ENCODE measurements at regions not wholly inside any gene's neighbourhood (a gene's known extent, or its start where the extent isn't known, plus 50 kb on each side); places are given as distances from the start of the nearest gene placed in this dataset.
"Not testable (repeated sequence)": the region's sequence is repeated elsewhere in the genome, so short reads cannot be mapped to it uniquely, and the experiment has no call there.

- POLR2A ChIA-PET = no interaction called here
- CTCF ChIA-PET = no interaction called here
Measured at GRCh38 chr3:177793451-177793850, 596.2 kb upstream of the TBL1XR1 start.

- ChIA-PET CTCF (no interaction called here), POLR2A (no interaction called here)
Measured at GRCh38 chr3:177795216-177795615, 597.9 kb upstream of the TBL1XR1 start.

DNA sequence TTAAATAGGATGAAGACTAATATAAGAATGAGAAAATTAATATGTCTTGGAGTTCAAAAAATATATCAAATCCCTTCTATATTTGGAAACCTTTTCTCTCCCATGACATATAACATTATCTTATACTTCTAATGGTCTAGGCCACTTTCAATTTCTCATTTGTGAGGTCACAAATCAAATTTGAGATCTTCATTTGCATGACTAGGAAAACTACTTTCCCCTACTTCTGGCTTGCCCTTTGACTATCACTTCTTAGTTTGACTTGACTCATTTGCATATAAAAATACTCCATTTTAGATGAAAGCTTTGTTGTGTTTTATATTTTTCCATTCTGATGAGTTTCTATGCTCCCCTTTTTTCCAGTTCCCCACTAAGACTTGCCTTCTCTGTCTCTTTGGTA is 598.6 kb upstream of the TBL1XR1 start:
- POLR2A ChIA-PET = no interaction called here
- CTCF ChIA-PET = no interaction called here

DNA sequence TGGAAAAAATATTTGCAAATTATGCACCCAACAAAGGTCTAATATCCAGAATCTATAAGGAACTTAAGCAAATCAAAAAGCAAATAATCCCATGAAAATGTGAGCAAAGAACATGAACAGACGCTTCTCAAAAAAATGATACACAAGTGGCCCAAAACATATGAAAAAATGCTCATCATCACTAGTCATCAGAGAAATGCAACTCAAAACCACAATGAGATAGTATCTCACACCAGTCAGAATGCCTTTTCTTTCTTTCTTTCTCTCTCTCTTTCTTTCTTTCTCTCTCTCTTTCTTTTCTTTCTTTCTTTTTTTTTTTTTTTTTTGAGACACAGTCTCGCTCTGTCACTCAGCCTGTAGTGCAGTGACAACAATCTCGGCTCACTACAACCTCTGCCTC is 602.9 kb upstream of the TBL1XR1 start:
- POLR2A ChIA-PET, CTCF ChIA-PET: not testable (repeated sequence)

GRCh38 chr3:177800561-177800960 is 603.3 kb upstream of the TBL1XR1 start:
- CTCF ChIA-PET = no interaction called here
- POLR2A ChIA-PET = no interaction called here

- ChIA-PET CTCF (no interaction called here), POLR2A (no interaction called here)
Measured at GRCh38 chr3:177802151-177802900, 605.0 kb upstream of the TBL1XR1 start.

GRCh38 chr3:177803500-177803899 is 606.2 kb upstream of the TBL1XR1 start:
- ChIA-PET CTCF (no interaction called here), POLR2A (no interaction called here)

DNA sequence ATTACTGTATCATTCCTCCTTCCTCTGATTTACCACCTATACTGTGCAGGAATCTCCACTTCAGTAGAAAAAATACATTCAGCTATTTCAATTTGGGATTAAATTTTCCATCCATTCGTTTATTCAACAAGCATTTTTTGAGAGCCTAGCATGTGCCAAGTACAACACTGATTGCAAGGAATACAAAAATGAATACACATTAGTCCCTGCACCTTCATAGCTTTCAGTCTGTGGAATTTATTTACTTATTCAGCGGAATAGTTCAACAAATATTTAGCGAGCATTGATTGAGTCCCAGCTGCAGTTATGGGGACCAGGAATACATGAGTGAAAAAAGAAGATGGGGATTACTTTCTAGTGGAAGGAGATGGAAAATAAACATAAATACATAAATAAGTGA is 606.8 kb upstream of the TBL1XR1 start:
- CTCF ChIA-PET = no interaction called here
- POLR2A ChIA-PET = no interaction called here

- CTCF ChIA-PET = no interaction called here
- POLR2A ChIA-PET = no interaction called here
Measured at GRCh38 chr3:177804646-177805045, 607.4 kb upstream of the TBL1XR1 start.

GRCh38 chr3:177807150-177807875 is 610.0 kb upstream of the TBL1XR1 start:
- ChIA-PET POLR2A (no interaction called here), CTCF (no interaction called here)

DNA sequence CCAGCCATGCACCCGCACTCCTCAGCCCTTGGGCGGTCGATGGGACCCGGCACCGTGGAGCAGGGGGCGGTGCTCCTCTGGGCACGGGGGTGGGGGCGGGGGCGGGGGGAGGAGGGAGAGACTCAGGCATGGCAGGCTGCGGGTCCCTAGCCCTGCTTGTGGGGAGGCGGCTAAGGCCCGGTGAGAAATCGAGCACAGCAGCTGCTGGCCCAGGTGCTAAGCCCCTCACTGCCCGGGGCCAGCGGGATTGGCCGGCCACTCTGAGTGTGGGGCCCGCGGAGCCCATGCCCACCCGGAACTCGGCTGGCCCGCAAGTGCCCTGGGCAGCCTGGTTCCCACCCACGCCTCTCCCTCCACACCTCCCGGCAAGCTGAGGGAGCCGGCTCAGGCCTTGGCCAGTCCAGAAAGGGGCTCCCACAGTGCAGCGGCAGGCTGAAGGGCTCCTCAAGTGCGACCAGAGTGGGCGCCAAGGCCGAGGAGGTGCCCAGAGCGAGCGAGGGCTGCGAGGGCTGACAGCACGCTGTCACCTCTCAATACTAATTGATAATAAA is 611.7 kb upstream of the TBL1XR1 start:
- CTCF ChIA-PET = not testable (repeated sequence)

GRCh38 chr3:177810162-177810623 is 612.9 kb upstream of the TBL1XR1 start:
- ChIA-PET CTCF (no interaction called here), POLR2A (no interaction called here)

More for the DNA sequence above, 611.7 kb upstream of the TBL1XR1 start:
- POLR2A ChIA-PET = not testable (repeated sequence)

GRCh38 chr3:177811112-177811511 is 613.8 kb upstream of the TBL1XR1 start:
- ChIA-PET CTCF (no interaction called here), POLR2A (no interaction called here)

DNA sequence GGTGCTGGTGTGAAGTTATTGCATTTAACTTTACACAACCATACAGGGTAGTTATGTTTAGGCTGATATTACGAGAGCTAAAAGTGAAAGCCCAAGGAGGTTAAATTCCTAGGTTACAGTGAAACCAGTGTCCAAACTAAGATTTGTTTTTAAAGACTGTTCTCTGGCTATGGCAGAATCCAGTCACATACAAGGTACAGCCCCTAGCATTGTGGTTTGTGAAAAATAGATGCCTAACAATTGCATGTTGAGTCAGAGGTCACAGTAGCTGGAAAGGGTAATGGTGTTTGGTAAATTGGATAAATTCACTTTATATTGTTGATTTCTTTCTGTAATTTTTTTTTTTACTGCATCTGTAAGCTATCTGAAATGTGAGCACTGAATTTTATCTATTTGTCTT is 614.6 kb upstream of the TBL1XR1 start:
- ChIA-PET CTCF (no interaction called here), POLR2A (no interaction called here)

DNA sequence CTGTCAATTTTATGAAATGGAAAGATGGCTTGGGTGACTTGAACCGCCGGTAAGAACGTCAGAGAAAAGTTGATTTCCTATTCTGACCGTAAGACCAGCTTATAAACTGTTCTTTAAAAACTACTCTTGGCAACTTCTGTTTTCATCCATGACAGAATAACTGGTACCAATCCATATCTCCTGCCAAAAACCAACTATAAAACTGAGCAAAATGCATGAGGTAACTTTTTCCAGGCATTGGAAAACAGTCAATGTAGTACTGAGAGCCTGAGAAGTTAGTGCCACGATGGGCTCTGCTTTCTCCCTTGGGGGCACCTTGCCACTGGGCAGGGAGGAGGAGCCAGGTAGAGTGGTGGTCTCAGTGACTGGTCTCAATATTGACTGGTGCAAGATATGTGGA is 615.2 kb upstream of the TBL1XR1 start:
- CTCF ChIA-PET = no interaction called here
- POLR2A ChIA-PET = no interaction called here

GRCh38 chr3:177813322-177813721 is 616.0 kb upstream of the TBL1XR1 start:
- CTCF ChIA-PET = no interaction called here
- POLR2A ChIA-PET = no interaction called here

GRCh38 chr3:177816667-177817208 is 619.5 kb upstream of the TBL1XR1 start:
- POLR2A ChIA-PET = no interaction called here
- CTCF ChIA-PET = no interaction called here

DNA sequence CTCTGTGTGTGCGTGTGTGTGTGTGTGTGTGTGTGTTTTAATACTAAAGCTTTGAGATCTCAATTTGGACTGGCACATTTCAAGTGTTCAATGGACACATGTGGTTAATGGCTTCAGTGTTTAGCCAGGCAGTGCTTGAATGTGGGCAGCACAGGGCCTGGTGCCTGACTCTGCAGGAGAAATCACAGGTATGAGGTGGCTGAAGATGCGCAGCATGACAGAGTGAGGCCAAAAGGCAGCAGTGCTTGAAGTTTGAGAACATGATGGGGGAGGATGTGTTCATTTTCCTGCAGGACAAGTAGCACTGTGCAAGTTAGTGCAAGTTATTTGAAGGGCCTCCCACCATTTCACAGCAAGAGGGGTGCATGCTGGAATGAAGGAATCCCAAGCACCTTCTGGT is 620.5 kb upstream of the TBL1XR1 start:
- ChIA-PET CTCF (no interaction called here), POLR2A (no interaction called here)

GRCh38 chr3:177818712-177819240 is 621.5 kb upstream of the TBL1XR1 start:
- CTCF ChIA-PET = interaction anchor here (0.7 kb wide), 1 partner anchor 44 kb away, joined by 3 read pairs; no protein-coding TSS in a partner anchor
- POLR2A ChIA-PET = no interaction called here

DNA sequence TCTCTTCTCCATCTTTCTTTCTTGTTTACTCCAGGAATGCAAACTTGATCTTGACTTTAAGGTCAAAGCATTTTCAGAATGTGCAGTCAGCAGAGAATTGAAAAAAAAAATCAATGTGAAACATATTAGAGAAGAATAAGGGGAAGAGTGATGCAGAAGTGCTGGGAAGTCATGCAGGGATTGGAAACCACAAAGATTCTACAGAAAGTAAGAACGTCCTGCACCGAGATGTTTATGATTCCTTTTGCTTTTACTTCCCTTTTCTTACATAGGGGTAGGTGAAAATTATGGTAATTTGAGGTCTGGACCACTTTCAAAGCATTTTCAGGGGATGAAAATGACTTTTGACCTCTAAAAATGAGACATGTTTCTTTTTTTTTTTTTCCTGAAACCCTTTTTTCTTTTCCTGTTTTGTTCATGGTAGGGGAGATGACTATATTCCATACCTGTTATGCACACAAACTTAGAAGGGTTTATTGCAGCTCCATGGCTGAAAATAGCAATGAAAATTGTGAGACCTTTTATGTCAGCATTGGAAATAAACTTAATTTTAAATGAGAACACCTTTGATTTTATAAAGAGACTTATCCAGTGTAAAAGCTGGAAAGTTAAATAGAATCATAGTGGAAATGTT is 623.5 kb upstream of the TBL1XR1 start:
- POLR2A ChIA-PET = no interaction called here
- CTCF ChIA-PET = no interaction called here
